Cardiac fibroblast (primary cell): ENCODE measurements at regions not wholly inside any gene's neighbourhood (a gene's known extent, or its start where the extent isn't known, plus 50 kb on each side); places are given as distances from the start of the nearest gene placed in this dataset.
"Not testable (repeated sequence)": the region's sequence is repeated elsewhere in the genome, so short reads cannot be mapped to it uniquely, and the experiment has no call there.

Source experiments
- DNase-seq, 2 donors: peaks; one replicate each; pipeline versions ENCODE4 v3.0.0 to v3.0.0-alpha.2; 2010; ENCODE audit warnings: low read depth in 2 of 2
- H3K4me3 ChIP-seq, 2 donors: replicated peaks in 1 of 2; 1 replicate in 1 of 2; 2 replicates in 1 of 2; pipeline ENCODE4 v1.5.1; 2011; ENCODE audit warnings: low read depth in 2 of 2, low read length in 2 of 2, mild to moderate bottlenecking in 2 of 2, moderate library complexity in 1 of 2
- CTCF ChIP-seq: IDR thresholded peaks from one replicate; pipeline ENCODE4 v1.5.1; 2011; ENCODE audit warnings: low read depth, mild to moderate bottlenecking, low read length, inconsistent platforms

DNA sequence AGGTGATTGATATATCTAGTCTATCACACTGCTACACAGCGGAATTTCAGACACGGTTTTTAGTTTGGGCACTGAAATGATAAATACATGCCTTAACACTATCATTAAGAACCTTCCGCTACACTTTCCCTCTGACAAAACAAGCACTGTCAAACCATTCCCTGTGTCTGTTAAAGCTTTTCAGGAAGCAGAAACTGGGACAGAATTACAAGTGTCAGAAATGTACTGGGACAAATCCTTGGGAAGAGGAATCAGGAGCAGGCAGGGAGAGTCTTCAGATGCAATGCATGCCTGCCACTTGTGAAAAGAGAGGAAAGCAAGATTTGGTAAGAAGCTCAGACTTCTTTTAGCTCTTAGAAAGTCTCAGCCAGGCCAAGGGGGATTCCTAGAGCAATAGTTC, 196.8 kb upstream of the PTPRZ1 start:
- TF ChIP-seq CTCF, result no peak
- no peak overlapping the region for H3K4me3 ChIP-seq
- no peak for DNase-seq

DNA sequence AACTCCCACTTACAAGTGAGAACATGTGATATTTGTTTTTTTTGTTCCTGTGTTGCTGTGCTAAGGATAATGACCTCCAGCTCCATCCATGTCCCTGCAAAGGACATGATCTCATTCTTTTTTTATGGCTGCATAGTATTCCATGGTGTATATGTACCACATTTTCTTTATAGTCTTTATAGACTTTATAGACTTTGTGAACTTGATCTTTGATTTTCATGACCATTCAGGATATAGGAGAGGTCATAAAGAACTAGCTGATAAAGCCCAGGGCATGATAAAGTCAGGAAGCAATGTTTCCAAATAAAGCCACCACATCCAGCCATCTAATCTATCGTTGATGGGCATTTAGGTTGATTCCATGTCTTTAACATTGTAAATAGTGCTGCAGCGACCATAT, 198.5 kb upstream of the PTPRZ1 start:
- not testable (repeated sequence) for H3K4me3 ChIP-seq, DNase-seq

DNA sequence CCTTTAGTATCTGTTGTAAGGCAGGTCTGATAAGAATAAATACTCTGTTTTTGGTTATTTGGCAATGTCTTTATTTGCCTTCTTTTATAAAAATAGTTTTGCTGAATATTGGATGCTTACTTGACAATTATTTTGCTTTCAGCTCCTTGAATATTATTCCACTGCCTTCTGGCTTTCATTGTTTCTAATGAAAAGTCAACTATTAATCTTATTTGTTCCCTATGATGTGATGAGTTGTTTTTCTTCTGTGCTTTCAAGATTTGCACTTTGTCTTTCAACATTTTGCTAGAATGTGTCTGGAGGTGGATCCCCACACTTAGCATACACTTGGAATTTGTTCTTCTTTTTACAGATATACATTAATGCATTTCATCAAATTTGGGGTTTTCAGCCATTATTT, 203.8 kb upstream of the PTPRZ1 start:
- H3K4me3 ChIP-seq, result no peak overlapping the region
- no peak for TF ChIP-seq CTCF
- DNase-seq, result no peak

DNA sequence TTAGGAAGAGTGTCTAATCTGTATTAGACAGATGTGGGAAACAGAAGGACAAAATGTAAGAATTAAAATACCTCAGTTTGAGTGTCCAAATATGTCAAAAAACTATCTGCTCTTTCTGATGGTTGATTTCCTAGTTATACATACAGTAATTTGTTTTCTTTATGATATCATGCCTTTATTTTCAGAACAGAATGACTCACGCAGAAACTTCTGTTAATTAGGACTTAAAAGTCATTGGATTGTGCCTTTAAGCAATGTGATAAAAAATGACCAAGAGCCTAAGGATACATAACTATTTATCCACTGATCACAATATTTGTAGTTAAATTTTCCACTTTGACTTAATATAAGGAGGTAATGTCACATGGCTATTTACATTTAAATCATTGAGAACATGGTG, 206.7 kb upstream of the PTPRZ1 start:
- no peak for TF ChIP-seq CTCF
- DNase-seq, result peak in 1 of 2 donors; percentile 41
- no peak overlapping the region for H3K4me3 ChIP-seq

DNA sequence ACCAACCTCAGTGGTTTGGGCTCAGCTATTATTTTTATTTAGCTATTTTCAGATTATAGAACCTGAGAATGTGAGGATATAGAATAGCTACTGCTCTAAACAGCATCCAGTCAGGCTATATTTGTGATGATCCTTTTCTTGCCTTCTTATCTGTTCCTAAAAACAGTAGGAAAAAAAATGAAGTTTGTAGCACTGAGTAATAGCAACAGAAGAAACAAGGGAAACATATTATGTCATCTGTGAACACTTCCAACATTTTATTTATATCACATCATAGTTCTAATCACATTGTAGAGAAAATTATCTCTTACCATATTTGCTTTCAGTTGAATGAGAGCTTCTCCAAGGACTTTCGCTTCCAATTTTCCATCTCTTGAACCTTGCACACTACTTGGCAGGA, 229.6 kb upstream of the PTPRZ1 start:
- TF ChIP-seq CTCF, result no peak
- no peak overlapping the region for H3K4me3 ChIP-seq
- DNase-seq, result no peak

- no peak for TF ChIP-seq CTCF
- H3K4me3 ChIP-seq, result no peak overlapping the region
- DNase-seq, result no peak
Observed at GRCh38 chr7:121639705-121640104, 233.3 kb upstream of the PTPRZ1 start.

DNA sequence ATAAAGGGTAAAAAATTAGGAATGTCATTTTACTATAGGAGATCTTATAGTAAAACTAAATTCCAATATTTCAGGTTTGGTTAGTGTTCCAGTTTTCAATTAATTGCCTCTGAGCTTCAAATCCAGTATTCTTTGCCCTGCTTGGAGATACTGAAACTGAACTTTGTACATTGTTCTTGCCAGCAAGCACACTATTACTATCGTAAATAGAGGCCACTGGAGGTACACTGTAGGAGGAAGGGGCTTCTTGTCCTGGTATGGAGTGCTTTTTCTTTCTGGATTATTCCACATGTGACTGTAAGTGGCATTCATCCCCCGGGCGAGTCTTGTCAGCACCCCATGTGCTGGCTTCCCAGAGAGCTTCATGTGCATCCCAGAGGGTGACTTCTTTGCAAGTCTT, 234.7 kb upstream of the PTPRZ1 start:
- no peak overlapping the region for H3K4me3 ChIP-seq
- DNase-seq, result no peak
- no peak for TF ChIP-seq CTCF
